Spinal cord (tissue), 9 donors: ENCODE measurements at regions not wholly inside any gene's neighbourhood (a gene's known extent, or its start where the extent isn't known, plus 50 kb on each side); places are given as distances from the start of the nearest gene placed in this dataset.
"Not testable (repeated sequence)": the region's sequence is repeated elsewhere in the genome, so short reads cannot be mapped to it uniquely, and the experiment has no call there.

ENCODE experiments used
- DNase-seq, 6 donors: peaks; one replicate each; pipeline versions ENCODE4 v3.0.0 to v3.0.0-alpha.2; 2013 to 2015; ENCODE audit warnings: low spot score in 6 of 6, low read depth in 4 of 6
- H3K27ac ChIP-seq: one replicate; pipeline ENCODE4 v1.5.1; 2013; ENCODE audit warnings: low read depth, low read length, control low read depth
- H3K27me3 ChIP-seq: one replicate; pipeline ENCODE4 v1.6.1; 2013; ENCODE audit warnings: low read length; ENCODE audit not compliant: control insufficient read depth, insufficient read depth
- H3K36me3 ChIP-seq: one replicate; pipeline ENCODE4 v1.6.1; 2013; ENCODE audit warnings: low read length; ENCODE audit not compliant: control insufficient read depth, insufficient read depth
- H3K4me1 ChIP-seq: one replicate; pipeline ENCODE4 v1.6.1; 2013; ENCODE audit warnings: low read length; ENCODE audit not compliant: control insufficient read depth, insufficient read depth
- H3K4me3 ChIP-seq: one replicate; pipeline ENCODE4 v1.5.1; 2013; ENCODE audit warnings: low read depth, low read length, control low read depth
- H3K9me3 ChIP-seq: one replicate; pipeline ENCODE4 v1.6.1; 2013; ENCODE audit warnings: low read length; ENCODE audit not compliant: control insufficient read depth, insufficient read depth
- WGBS: methylation state at CpG from one replicate; pipeline ENCODE4 v1.1.5; 2013; ENCODE audit warnings: missing lambda C conversion rate; ENCODE audit not compliant: insufficient coverage; 5-methylcytosine and 5-hydroxymethylcytosine counted together
- donor health status: healthy.

DNA sequence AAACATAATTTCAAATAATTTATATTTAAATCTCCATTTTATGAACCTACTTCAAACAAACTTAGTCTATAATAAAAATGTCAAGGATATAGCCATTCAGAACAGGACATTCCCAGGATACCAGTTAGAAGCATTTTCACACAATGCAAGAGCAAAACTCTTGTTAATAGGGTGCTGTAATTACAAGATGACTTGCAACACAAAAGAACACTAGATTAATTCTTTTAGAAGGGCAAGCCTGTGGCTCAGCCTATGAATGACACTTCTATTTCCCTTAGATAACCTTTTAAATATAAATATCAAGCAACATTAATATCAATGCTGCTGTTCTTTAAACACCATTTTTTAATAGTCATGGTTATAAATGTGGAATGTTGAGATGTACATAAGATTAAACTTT lies 157.9 kb upstream of the SCN7A start:
- Histone ChIP-seq H3K27ac (no peak overlapping the region), H3K4me3 (no peak overlapping the region), H3K36me3 (no peaks in the 10 kb centered on the region), H3K27me3 (no peaks in the 10 kb centered on the region), H3K9me3 (no peaks in the 10 kb centered on the region), H3K4me1 (no peaks in the 10 kb centered on the region)
- DNase-seq: no peak

DNA sequence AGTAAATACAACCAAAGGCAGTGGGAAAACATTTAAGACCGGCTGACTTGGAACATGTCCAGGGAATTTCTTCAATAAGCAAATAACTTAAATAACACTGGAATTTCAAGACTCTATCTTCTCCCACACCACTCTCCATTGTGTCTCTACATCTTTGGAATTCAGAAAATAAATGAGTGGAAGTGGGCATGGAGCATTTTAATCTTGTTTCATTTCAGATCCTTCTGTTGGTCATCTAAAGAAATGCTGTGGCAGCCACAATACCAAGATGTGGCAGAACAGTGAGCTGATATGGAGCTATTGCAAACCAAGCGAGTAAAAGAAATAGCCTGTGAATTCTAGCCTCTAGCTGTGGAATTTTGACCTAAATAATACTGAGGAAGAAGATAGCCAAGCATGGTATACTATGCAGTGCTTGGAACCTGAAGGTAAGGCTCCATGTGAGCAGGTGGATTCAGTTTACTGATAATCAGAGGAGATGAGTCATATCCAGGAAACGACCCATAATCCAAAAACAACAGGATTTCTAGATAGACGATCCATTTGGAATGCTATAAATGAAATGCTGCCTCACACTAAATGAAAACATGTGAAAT lies 157.1 kb upstream of the SCN7A start:
- DNase-seq: peak in 1 of 6 donors; percentile 22

DNA sequence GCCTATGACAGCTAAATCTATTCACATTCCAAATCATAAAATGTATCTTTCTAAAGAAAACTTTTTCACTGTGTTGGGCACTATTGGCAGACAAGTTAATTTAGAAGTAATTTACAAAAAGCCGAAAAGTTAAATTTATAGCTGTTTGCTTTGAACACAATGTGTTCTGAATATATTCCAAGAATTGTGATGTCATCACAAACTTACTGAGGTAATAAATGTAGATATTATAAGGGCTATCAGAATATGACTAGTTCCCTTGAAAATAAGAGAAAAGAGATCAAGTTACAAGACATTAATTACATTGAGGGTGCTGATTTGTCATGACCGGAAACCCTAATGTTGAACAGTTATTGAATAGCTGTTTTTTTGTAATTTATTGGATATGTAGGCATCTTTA lies 153.9 kb upstream of the SCN7A start:
- H3K4me1 ChIP-seq: no peaks in the 10 kb centered on the region
- H3K36me3 ChIP-seq: no peaks in the 10 kb centered on the region
- H3K9me3 ChIP-seq: no peaks in the 10 kb centered on the region
- H3K4me3 ChIP-seq: no peak overlapping the region
- H3K27ac ChIP-seq: no peak overlapping the region
- H3K27me3 ChIP-seq: no peaks in the 10 kb centered on the region
- WGBS: no CpG with 5 or more reads among the region's 2 CpGs
- no peak for DNase-seq

More for the DNA sequence above, 157.1 kb upstream of the SCN7A start:
- Histone ChIP-seq H3K36me3 (no peaks in the 10 kb centered on the region), H3K27me3 (no peaks in the 10 kb centered on the region), H3K9me3 (no peaks in the 10 kb centered on the region), H3K4me1 (no peaks in the 10 kb centered on the region), H3K4me3 (no peak overlapping the region), H3K27ac (peak overlapping the region; percentile 1)
- WGBS: 88% methylated on average over 1 of the region's 4 CpGs

DNA sequence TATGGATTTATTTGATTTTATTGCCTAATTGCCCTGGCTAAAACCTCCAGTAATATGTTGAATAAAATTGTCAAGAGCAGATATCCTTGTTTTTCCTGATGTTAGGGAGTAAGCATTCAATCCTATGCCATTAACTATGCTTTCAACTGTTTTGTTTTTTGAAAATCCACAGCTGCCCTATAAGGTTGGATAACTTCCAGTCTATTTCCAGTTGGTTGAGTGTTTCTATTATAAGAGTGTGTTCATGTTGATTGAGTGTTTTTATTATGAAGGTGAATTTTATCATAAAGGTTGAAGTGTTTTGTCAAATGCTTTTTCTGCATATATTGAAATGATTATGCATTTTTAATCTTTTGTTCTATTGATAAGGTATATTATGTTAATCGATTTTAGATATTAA lies 149.9 kb upstream of the SCN7A start:
- Histone ChIP-seq H3K27ac (no peak overlapping the region), H3K4me3 (no peak overlapping the region), H3K4me1 (no peaks in the 10 kb centered on the region), H3K9me3 (no peaks in the 10 kb centered on the region), H3K27me3 (no peaks in the 10 kb centered on the region), H3K36me3 (no peaks in the 10 kb centered on the region)
- no CpG with 5 or more reads among the region's 1 CpG for WGBS
- no peak for DNase-seq

DNA sequence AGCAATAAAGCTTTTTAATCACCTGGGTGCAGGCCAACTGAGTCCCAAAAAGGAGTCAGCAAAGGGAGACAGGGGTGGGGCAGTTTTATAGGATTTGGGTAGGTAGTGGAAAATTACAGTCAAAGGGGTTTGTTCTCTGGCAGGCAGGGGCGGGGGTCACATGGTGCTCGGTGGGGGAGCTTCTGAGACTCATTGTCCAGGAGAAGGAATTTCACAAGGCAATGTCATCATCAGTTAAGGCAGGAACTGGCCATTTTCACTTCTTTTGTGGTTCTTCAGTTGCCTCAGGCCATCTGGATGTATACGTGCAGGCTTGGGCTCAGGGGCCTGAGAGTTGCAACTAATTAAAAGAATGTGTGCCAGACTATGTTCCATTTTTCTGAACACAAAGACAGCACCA lies 147.5 kb upstream of the SCN7A start:
- H3K27ac ChIP-seq, H3K36me3 ChIP-seq, H3K4me3 ChIP-seq, H3K4me1 ChIP-seq, H3K9me3 ChIP-seq, H3K27me3 ChIP-seq, DNase-seq: not testable (repeated sequence)
- WGBS: no CpG with 5 or more reads among the region's 3 CpGs

DNA sequence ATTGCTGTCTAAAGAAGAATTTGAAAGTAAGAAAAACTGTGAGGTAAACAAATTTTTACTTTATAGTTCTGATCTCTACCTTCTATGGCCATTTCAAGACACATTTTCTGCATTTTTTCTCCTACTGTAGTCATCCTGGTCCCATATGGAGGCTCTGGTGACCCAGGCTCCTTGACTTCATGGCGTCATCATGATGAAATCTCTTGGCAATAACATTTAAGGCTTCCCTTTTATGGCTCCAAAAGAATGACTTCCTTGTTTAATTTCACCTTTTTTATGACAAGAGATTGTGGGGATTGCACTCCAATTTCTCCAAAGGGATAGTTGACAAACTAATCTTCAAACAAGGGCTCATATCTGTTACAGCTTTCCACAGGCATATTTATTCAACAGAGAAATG lies 143.0 kb upstream of the SCN7A start:
- no peaks in the 10 kb centered on the region for H3K9me3 ChIP-seq
- H3K4me1 ChIP-seq: no peaks in the 10 kb centered on the region
- no peak overlapping the region for H3K4me3 ChIP-seq
- no peak overlapping the region for H3K27ac ChIP-seq
- no peak for DNase-seq
- 29% methylated on average over 1 of the region's 1 CpG for WGBS
- no peaks in the 10 kb centered on the region for H3K27me3 ChIP-seq
- H3K36me3 ChIP-seq: no peaks in the 10 kb centered on the region

DNA sequence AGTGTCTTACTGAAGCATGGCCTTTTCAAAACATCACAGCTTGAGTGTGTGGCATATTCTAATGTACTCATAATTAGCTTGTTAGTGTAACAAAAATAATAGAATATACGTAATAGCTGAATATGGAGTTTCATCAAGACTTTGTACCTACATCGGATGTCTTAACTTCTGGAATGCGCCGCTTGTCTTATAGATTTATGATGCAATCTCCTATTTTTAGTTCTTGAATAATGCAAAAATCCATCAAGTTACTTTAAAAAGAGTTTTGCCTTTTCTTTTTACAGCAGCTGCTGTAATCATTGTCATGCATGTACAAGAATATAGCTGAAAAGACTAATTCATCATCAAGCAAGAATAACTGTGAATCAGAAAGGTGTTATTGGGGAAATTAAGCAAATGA lies 140.7 kb upstream of the SCN7A start:
- no peaks in the 10 kb centered on the region for H3K27me3 ChIP-seq
- no peaks in the 10 kb centered on the region for H3K4me1 ChIP-seq
- peak in 1 of 6 donors; percentile 8 for DNase-seq
- H3K27ac ChIP-seq: no peak overlapping the region
- no peaks in the 10 kb centered on the region for H3K36me3 ChIP-seq
- no peak overlapping the region for H3K4me3 ChIP-seq
- WGBS: no CpG with 5 or more reads among the region's 4 CpGs
- H3K9me3 ChIP-seq: no peaks in the 10 kb centered on the region

DNA sequence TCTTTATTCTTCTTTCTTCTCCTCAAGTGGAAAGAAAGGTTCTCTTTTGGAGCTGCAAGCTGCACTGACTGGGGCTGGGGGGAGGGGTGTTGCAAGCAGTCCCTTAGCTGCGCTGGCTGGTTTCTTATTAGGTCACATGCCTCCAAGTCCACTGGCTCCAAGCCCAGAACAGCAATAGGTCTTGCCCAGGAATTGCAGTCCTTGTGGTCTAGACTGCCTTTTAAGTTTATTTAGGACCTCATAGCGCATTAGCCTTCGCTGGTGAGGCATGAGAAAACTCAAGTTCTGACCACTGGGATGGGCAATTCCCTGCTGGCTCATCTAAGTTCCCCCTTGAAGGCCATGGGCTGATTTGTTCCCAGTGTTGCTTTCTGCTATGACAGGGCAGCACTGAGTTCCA lies 138.6 kb upstream of the SCN7A start:
- H3K27me3 ChIP-seq: no peaks in the 10 kb centered on the region
- H3K4me3 ChIP-seq: no peak overlapping the region
- H3K9me3 ChIP-seq: no peaks in the 10 kb centered on the region
- peak in 2 of 6 donors; percentile 24 to 35 for DNase-seq
- H3K27ac ChIP-seq: no peak overlapping the region
- H3K36me3 ChIP-seq: no peaks in the 10 kb centered on the region
- peaks cover 4% of the 10 kb centered on the region for H3K4me1 ChIP-seq
- WGBS: 56% methylated on average over 3 of the region's 3 CpGs

DNA sequence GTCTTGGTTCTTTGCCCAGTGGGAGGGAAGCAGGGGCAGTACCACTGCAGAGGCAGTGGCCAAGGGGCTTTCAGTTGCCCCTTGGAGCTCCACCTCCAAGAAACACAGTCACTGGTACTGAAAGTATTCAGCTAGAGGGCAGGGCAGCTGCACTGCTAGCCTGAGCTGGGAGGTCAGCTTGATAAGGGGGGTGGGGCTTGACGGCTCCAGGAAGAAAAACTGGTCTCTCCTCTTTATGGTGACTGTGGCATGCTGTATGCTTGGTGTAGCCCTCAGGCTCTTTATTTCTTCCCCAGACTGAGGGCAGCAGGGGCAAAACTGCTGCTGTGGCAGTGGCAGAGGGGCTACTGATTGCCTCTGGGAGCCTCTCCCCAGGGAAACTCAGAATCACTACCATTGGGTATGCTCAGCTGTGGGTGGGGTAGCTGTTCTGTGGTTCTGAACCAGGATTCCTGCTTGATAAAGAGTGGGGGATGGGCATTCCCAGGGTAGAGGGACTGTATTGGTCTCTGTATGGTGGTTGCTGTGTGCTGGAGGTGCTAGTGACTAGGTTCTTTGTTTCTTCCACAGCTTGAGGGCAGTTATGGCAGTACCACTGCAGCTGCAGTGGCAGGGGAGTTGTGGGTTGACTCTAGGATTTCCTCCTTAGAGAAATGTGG lies 134.6 kb upstream of the SCN7A start:
- WGBS: 67% methylated on average over 1 of the region's 1 CpG
- H3K4me1 ChIP-seq: peaks cover 4% of the 10 kb centered on the region
- H3K9me3 ChIP-seq: no peaks in the 10 kb centered on the region
- no peaks in the 10 kb centered on the region for H3K36me3 ChIP-seq
- H3K27me3 ChIP-seq: no peaks in the 10 kb centered on the region
- H3K27ac ChIP-seq: no peak overlapping the region
- no peak overlapping the region for H3K4me3 ChIP-seq
- DNase-seq: peak in 1 of 6 donors; percentile 4

DNA sequence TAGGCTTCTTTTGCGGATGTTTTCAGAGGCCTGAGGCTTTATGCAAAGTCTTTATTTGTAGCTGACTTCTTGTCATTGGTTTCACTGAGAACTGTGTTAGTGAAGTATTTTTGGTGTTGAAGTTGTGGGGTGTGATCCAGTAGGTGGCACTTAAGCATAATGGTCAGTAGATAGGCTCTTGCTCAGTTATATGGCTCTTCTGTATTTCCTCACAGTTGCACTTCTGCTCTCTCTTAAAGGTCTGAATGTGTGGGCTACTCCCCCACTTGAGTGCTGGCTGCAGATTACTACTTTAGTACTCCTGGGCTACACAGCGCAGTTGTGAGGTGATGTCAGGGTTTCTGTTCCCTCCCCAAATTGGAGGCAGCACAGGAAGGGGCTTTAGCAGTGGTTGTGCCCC lies 133.8 kb upstream of the SCN7A start:
- H3K9me3 ChIP-seq: no peaks in the 10 kb centered on the region
- WGBS: 94% methylated on average over 2 of the region's 2 CpGs

More for the DNA sequence above, 133.8 kb upstream of the SCN7A start:
- H3K27me3 ChIP-seq: no peaks in the 10 kb centered on the region
- peaks cover 4% of the 10 kb centered on the region for H3K4me1 ChIP-seq
- no peak for DNase-seq
- no peak overlapping the region for H3K27ac ChIP-seq
- no peak overlapping the region for H3K4me3 ChIP-seq
- H3K36me3 ChIP-seq: no peaks in the 10 kb centered on the region
